ENCODE measurements at regions not wholly inside any gene's neighbourhood (a gene's known extent, or its start where the extent isn't known, plus 50 kb on each side); places are given as distances from the start of the nearest gene placed in this dataset.
A peak's percentile ranks its signal among the peaks of the same experiment; 100 is the strongest.

GRCh38 chr5:58246461-58246944 is 213.4 kb downstream of the PLK2 start:
- no peak for TF ChIP-seq EZH2phosphoT487 (IDR thresholded peaks at IDR 0.05; ENCODE audit: borderline replicate concordance, low read length)
- no peak for TF ChIP-seq EZH2 (IDR thresholded peaks at IDR 0.05; ENCODE audit: low read length, unreplicated experiment)
- TF ChIP-seq CTCF (conservative IDR thresholded peaks at IDR 0.05; ENCODE audit: low read depth, low read length) = no peak
- peak; percentile 13 for ATAC-seq
- no peak overlapping the region for H2AFZ ChIP-seq (ENCODE audit: low read length)
- H3K4me1 ChIP-seq (ENCODE audit: insufficient read depth, low read length) = peaks cover 22% of the 10 kb centered on the region
- H3K4me3 ChIP-seq (ENCODE audit: low read length) = no peak overlapping the region
- H4K20me1 ChIP-seq (ENCODE audit: low read length) = no peaks in the 10 kb centered on the region
- ChIA-PET POLR2A (ENCODE audit: unreplicated experiment) (no interaction called here), CTCF (no interaction called here)
- intact Hi-C loops (cut with micrococcal nuclease) = loop anchor here (10.0 kb wide), 1 partner anchor 78 kb away; no protein-coding TSS in a partner anchor
- no peak for DNase-seq
- no peaks in the 10 kb centered on the region for H3K36me3 ChIP-seq (ENCODE audit: low read depth, low read length)
- H3K79me2 ChIP-seq (ENCODE audit: low read length) = no peaks in the 10 kb centered on the region
- BruUV-seq (replicated peaks) = no TSS peak
- no peaks in the 10 kb centered on the region for H3F3A ChIP-seq (ENCODE audit: low read length, unreplicated experiment)
- H3K9me2 ChIP-seq (replicated peaks; ENCODE audit: low read length) = no peaks in the 10 kb centered on the region
- no peaks in the 10 kb centered on the region for H3K27me3 ChIP-seq (ENCODE audit: low read length)
- no peak overlapping the region for H3K9ac ChIP-seq (ENCODE audit: low read length)
- H3K9me3 ChIP-seq (ENCODE audit: low read length) = no peaks in the 10 kb centered on the region
- no peak overlapping the region for H3K4me2 ChIP-seq (ENCODE audit: low read length)
- H3K27ac ChIP-seq (ENCODE audit: low read length) = no peak overlapping the region

GRCh38 chr5:58245476-58245840 is 214.4 kb downstream of the PLK2 start:
- no peak for TF ChIP-seq EZH2phosphoT487 (IDR thresholded peaks at IDR 0.05; ENCODE audit: borderline replicate concordance, low read length)
- TF ChIP-seq EZH2 (IDR thresholded peaks at IDR 0.05; ENCODE audit: low read length, unreplicated experiment) = no peak
- TF ChIP-seq CTCF (conservative IDR thresholded peaks at IDR 0.05; ENCODE audit: low read depth, low read length) = no peak

GRCh38 chr5:58244819-58245475 is 214.9 kb downstream of the PLK2 start:
- intact Hi-C loops (cut with micrococcal nuclease) = loop anchor here (10.0 kb wide), 1 partner anchor 80 kb away; no protein-coding TSS in a partner anchor
- Histone ChIP-seq H3K27ac (ENCODE audit: low read length) (no peak overlapping the region), H3K27me3 (ENCODE audit: low read length) (no peaks in the 10 kb centered on the region), H3K4me3 (ENCODE audit: low read length) (no peak overlapping the region), H3K9ac (ENCODE audit: low read length) (no peak overlapping the region), H3K9me2 (replicated peaks; ENCODE audit: low read length) (no peaks in the 10 kb centered on the region), H3K4me2 (ENCODE audit: low read length) (no peak overlapping the region), H3K9me3 (ENCODE audit: low read length) (no peaks in the 10 kb centered on the region), H2AFZ (ENCODE audit: low read length) (no peak overlapping the region), H3K36me3 (ENCODE audit: low read depth, low read length) (no peaks in the 10 kb centered on the region), H3K79me2 (ENCODE audit: low read length) (no peaks in the 10 kb centered on the region), H3K4me1 (ENCODE audit: insufficient read depth, low read length) (peaks cover 36% of the 10 kb centered on the region), H3F3A (ENCODE audit: low read length, unreplicated experiment) (no peaks in the 10 kb centered on the region), H4K20me1 (ENCODE audit: low read length) (no peaks in the 10 kb centered on the region)
- BruUV-seq (replicated peaks) = no TSS peak
- ATAC-seq (no peak), DNase-seq (no peak)
- ChIA-PET CTCF (no interaction called here), POLR2A (ENCODE audit: unreplicated experiment) (no interaction called here)
- no peak for TF ChIP-seq CTCF (conservative IDR thresholded peaks at IDR 0.05; ENCODE audit: low read depth, low read length)
- no peak for TF ChIP-seq EZH2 (IDR thresholded peaks at IDR 0.05; ENCODE audit: low read length, unreplicated experiment)
- TF ChIP-seq EZH2phosphoT487 (IDR thresholded peaks at IDR 0.05; ENCODE audit: borderline replicate concordance, low read length) = no peak

More at GRCh38 chr5:58245476-58245840, 214.4 kb downstream of the PLK2 start:
- Histone ChIP-seq H2AFZ (ENCODE audit: low read length) (no peak overlapping the region), H3K9ac (ENCODE audit: low read length) (no peak overlapping the region), H3K4me2 (ENCODE audit: low read length) (no peak overlapping the region), H3K4me1 (ENCODE audit: insufficient read depth, low read length) (peaks cover 31% of the 10 kb centered on the region), H3K27ac (ENCODE audit: low read length) (no peak overlapping the region), H3K9me2 (replicated peaks; ENCODE audit: low read length) (no peaks in the 10 kb centered on the region), H3F3A (ENCODE audit: low read length, unreplicated experiment) (no peaks in the 10 kb centered on the region), H3K27me3 (ENCODE audit: low read length) (no peaks in the 10 kb centered on the region), H3K9me3 (ENCODE audit: low read length) (no peaks in the 10 kb centered on the region), H4K20me1 (ENCODE audit: low read length) (no peaks in the 10 kb centered on the region), H3K36me3 (ENCODE audit: low read depth, low read length) (no peaks in the 10 kb centered on the region), H3K4me3 (ENCODE audit: low read length) (no peak overlapping the region), H3K79me2 (ENCODE audit: low read length) (no peaks in the 10 kb centered on the region)
- DNase-seq (peak; percentile 41), ATAC-seq (peak; percentile 66; the same call in 1 of the 2 replicates)
- intact Hi-C loops (cut with micrococcal nuclease) = loop anchor here (10.0 kb wide), 1 partner anchor 79 kb away; no protein-coding TSS in a partner anchor
- POLR2A ChIA-PET (ENCODE audit: unreplicated experiment) = no interaction called here
- no TSS peak for BruUV-seq (replicated peaks)
- CTCF ChIA-PET = no interaction called here

Data from PC-3 (cell line).